Neural crest cell (in vitro differentiated cells): ENCODE measurements at regions not wholly inside any gene's neighbourhood (a gene's known extent, or its start where the extent isn't known, plus 50 kb on each side); places are given as distances from the start of the nearest gene placed in this dataset.

ENCODE experiments used
- DNase-seq: peaks from one replicate; pipeline ENCODE4 v3.0.0; 2021; ENCODE audit warnings: low read depth, mixed read lengths, low spot score
- H3K27ac Mint-ChIP-seq: one replicate; pipeline ENCODE4 v1.8.0; 2021; ENCODE audit warnings: mild to moderate bottlenecking, mixed read lengths; ENCODE audit not compliant: unreplicated experiment
- H3K27me3 Mint-ChIP-seq: 2 replicates; pipeline ENCODE4 v1.8.0; 2021; ENCODE audit warnings: low read depth, mild to moderate bottlenecking, mixed read lengths
- H3K36me3 Mint-ChIP-seq: 2 replicates; pipeline ENCODE4 v1.8.0; 2021; ENCODE audit warnings: low read depth, mild to moderate bottlenecking, mixed read lengths
- H3K4me1 Mint-ChIP-seq: 2 replicates; pipeline ENCODE4 v1.8.0; 2021; ENCODE audit warnings: mixed read lengths
- H3K4me3 Mint-ChIP-seq: one replicate; pipeline ENCODE4 v1.8.0; 2021; ENCODE audit warnings: mild to moderate bottlenecking, mixed read lengths
- H3K9me3 Mint-ChIP-seq: 2 replicates; pipeline ENCODE4 v1.8.0; 2021; ENCODE audit warnings: mixed read lengths
- TF ChIP-seq, protein P1 (sequence below): fragments of 200-600 bp; sonication (generic); conservative IDR thresholded peaks from 2 replicates; pipeline ENCODE4 v1.5.0; 2021; ENCODE audit warnings: antibody characterized with exemption, mild to moderate bottlenecking

- H3K36me3 Mint-ChIP-seq, result no peaks in the 10 kb centered on the region
- no peak for DNase-seq
Observed at GRCh38 chr6:104226790-104227446, 632.8 kb downstream of the HACE1 start.

DNA sequence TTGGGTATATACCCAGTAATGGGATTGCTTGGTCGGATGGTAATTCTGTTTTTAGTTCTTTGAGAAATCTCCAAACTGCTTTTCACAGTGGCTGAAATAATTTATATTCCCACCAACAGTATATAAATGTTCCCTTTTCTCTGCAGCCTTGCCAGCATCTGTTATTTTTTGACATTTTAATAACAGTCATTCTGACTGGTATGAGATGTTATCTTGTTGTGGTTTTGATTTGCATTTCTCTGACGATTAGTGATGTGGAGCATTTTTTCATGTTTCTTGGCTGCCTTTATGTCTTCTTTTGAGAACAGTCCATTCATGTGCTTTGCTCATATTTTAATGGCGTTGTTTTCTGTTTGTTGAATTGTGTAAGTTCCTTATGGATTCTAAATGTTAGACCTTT, 641.6 kb downstream of the HACE1 start:
- Mint-ChIP-seq H3K4me1 (no peaks in the 10 kb centered on the region), H3K9me3 (peaks cover 2% of the 10 kb centered on the region), H3K27ac (no peak overlapping the region), H3K36me3 (no peaks in the 10 kb centered on the region), H3K4me3 (no peak overlapping the region), H3K27me3 (peaks cover 2% of the 10 kb centered on the region)
- no peak for DNase-seq
- TF ChIP-seq, protein P1, sequence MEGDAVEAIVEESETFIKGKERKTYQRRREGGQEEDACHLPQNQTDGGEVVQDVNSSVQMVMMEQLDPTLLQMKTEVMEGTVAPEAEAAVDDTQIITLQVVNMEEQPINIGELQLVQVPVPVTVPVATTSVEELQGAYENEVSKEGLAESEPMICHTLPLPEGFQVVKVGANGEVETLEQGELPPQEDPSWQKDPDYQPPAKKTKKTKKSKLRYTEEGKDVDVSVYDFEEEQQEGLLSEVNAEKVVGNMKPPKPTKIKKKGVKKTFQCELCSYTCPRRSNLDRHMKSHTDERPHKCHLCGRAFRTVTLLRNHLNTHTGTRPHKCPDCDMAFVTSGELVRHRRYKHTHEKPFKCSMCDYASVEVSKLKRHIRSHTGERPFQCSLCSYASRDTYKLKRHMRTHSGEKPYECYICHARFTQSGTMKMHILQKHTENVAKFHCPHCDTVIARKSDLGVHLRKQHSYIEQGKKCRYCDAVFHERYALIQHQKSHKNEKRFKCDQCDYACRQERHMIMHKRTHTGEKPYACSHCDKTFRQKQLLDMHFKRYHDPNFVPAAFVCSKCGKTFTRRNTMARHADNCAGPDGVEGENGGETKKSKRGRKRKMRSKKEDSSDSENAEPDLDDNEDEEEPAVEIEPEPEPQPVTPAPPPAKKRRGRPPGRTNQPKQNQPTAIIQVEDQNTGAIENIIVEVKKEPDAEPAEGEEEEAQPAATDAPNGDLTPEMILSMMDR, result no peak

More at GRCh38 chr6:104226790-104227446, 632.8 kb downstream of the HACE1 start:
- H3K9me3 Mint-ChIP-seq, result no peaks in the 10 kb centered on the region
- H3K4me1 Mint-ChIP-seq, result no peaks in the 10 kb centered on the region
- H3K27ac Mint-ChIP-seq, result no peak overlapping the region
- H3K27me3 Mint-ChIP-seq, result no peaks in the 10 kb centered on the region
- H3K4me3 Mint-ChIP-seq, result no peak overlapping the region
- TF ChIP-seq, protein P1, result no peak

- Mint-ChIP-seq H3K9me3 (no peaks in the 10 kb centered on the region), H3K4me3 (no peak overlapping the region), H3K27me3 (no peaks in the 10 kb centered on the region), H3K4me1 (no peaks in the 10 kb centered on the region), H3K27ac (no peak overlapping the region), H3K36me3 (no peaks in the 10 kb centered on the region)
- TF ChIP-seq, protein P1, result no peak
- no peak for DNase-seq
Observed at GRCh38 chr6:104214901-104215300, 644.8 kb downstream of the HACE1 start.

GRCh38 chr6:104212977-104213668, 646.6 kb downstream of the HACE1 start:
- Mint-ChIP-seq H3K9me3 (no peaks in the 10 kb centered on the region), H3K27ac (no peak overlapping the region), H3K4me1 (no peaks in the 10 kb centered on the region), H3K36me3 (no peaks in the 10 kb centered on the region), H3K27me3 (no peaks in the 10 kb centered on the region), H3K4me3 (no peak overlapping the region)
- TF ChIP-seq, protein P1, result no peak
- no peak for DNase-seq

DNA sequence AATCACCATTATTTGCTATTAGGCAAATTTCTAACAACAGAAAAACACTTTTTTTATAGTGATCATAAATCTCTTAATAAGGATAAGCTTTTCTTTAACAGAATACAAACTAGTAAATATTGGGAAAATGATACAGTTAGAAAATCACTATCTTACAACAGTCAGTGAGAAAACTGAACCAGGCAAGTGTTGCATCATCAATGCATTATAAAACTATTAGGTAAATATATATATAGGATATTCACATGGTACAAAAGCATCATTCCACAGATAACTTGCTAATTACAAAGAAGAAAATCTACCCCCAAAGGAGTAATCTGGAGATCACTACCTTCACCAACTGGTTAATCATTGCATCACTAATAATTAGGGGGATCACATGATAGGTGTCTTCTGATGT, 652.1 kb downstream of the HACE1 start:
- no peaks in the 10 kb centered on the region for H3K4me1 Mint-ChIP-seq

More for the DNA sequence above, 652.1 kb downstream of the HACE1 start:
- no peak overlapping the region for H3K4me3 Mint-ChIP-seq
- no peaks in the 10 kb centered on the region for H3K36me3 Mint-ChIP-seq
- no peak for DNase-seq
- H3K27ac Mint-ChIP-seq, result no peak overlapping the region
- H3K27me3 Mint-ChIP-seq, result no peaks in the 10 kb centered on the region
- peaks cover 3% of the 10 kb centered on the region for H3K9me3 Mint-ChIP-seq
- TF ChIP-seq, protein P1, result no peak
